ENCODE measurements at regions not wholly inside any gene's neighbourhood (a gene's known extent, or its start where the extent isn't known, plus 50 kb on each side); places are given as distances from the start of the nearest gene placed in this dataset.
"Not testable (repeated sequence)": the region's sequence is repeated elsewhere in the genome, so short reads cannot be mapped to it uniquely, and the experiment has no call there.

DNA sequence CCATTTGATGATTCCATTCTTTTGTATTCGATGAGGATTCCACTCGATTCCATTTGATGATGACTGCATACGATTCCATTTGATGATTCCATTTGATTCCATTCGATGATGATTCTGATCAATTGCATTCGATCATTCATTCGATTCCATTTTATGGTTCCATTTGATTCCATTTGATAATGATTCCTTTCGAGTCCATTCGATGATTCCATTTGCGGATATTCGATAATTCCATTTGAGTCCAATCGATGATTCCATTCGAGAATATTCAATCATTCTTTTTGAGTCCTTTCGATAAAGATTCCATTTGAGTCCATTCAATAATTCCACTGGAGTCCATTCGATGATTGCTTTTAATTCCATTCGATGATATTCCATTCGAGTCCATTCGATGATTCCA lies 239.1 kb downstream of the SHCBP1 start:
- TF ChIP-seq, protein P1, sequence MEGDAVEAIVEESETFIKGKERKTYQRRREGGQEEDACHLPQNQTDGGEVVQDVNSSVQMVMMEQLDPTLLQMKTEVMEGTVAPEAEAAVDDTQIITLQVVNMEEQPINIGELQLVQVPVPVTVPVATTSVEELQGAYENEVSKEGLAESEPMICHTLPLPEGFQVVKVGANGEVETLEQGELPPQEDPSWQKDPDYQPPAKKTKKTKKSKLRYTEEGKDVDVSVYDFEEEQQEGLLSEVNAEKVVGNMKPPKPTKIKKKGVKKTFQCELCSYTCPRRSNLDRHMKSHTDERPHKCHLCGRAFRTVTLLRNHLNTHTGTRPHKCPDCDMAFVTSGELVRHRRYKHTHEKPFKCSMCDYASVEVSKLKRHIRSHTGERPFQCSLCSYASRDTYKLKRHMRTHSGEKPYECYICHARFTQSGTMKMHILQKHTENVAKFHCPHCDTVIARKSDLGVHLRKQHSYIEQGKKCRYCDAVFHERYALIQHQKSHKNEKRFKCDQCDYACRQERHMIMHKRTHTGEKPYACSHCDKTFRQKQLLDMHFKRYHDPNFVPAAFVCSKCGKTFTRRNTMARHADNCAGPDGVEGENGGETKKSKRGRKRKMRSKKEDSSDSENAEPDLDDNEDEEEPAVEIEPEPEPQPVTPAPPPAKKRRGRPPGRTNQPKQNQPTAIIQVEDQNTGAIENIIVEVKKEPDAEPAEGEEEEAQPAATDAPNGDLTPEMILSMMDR (IDR thresholded peaks at IDR 0.05): not testable (repeated sequence)
- TF ChIP-seq, protein P2, sequence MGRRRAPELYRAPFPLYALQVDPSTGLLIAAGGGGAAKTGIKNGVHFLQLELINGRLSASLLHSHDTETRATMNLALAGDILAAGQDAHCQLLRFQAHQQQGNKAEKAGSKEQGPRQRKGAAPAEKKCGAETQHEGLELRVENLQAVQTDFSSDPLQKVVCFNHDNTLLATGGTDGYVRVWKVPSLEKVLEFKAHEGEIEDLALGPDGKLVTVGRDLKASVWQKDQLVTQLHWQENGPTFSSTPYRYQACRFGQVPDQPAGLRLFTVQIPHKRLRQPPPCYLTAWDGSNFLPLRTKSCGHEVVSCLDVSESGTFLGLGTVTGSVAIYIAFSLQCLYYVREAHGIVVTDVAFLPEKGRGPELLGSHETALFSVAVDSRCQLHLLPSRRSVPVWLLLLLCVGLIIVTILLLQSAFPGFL (CRISPR knock-in tag; IDR thresholded peaks at IDR 0.05; ENCODE audit: borderline replicate concordance): not testable (repeated sequence)
- not testable (repeated sequence) for TF ChIP-seq FOXJ3 (CRISPR knock-in tag; IDR thresholded peaks at IDR 0.05; ENCODE audit: borderline replicate concordance); KAT7 (CRISPR knock-in tag; IDR thresholded peaks at IDR 0.05; ENCODE audit: borderline replicate concordance); TCF7 (CRISPR knock-in tag; IDR thresholded peaks at IDR 0.05; ENCODE audit: low read depth); ZNF317 (CRISPR knock-in tag; IDR thresholded peaks at IDR 0.05; ENCODE audit: borderline replicate concordance, low read depth); NR2C2 (CRISPR knock-in tag; IDR thresholded peaks at IDR 0.05); ESRRA (CRISPR knock-in tag; IDR thresholded peaks at IDR 0.05; ENCODE audit: borderline replicate concordance); ETV6 (CRISPR knock-in tag; IDR thresholded peaks at IDR 0.05); NFYB (CRISPR knock-in tag; conservative IDR thresholded peaks at IDR 0.05; ENCODE audit: low read depth); JUN (CRISPR knock-in tag; IDR thresholded peaks at IDR 0.05); IRF2 (CRISPR knock-in tag; IDR thresholded peaks at IDR 0.05; ENCODE audit: borderline replicate concordance, low read depth); ATF1 (CRISPR knock-in tag; IDR thresholded peaks at IDR 0.05)
- TF ChIP-seq, protein P3, sequence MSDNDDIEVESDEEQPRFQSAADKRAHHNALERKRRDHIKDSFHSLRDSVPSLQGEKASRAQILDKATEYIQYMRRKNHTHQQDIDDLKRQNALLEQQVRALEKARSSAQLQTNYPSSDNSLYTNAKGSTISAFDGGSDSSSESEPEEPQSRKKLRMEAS (CRISPR knock-in tag; IDR thresholded peaks at IDR 0.05): not testable (repeated sequence)
